ENCODE measurements at regions not wholly inside any gene's neighbourhood (a gene's known extent, or its start where the extent isn't known, plus 50 kb on each side); places are given as distances from the start of the nearest gene placed in this dataset.

GRCh38 chr20:34175879-34176278 lies 63.8 kb upstream of the EIF2S2 start:
- no peak overlapping the region for H3K27ac ChIP-seq (ENCODE audit: insufficient read depth, low read length)
- H4K20me1 ChIP-seq (ENCODE audit: control insufficient read depth, extremely low read depth, insufficient read depth, low read length): no peaks in the 10 kb centered on the region
- H3K4me3 ChIP-seq (replicated peaks in 1 of 4; ENCODE audit: control extremely low read depth in 1 of 4, insufficient read depth in 1 of 4, low read depth in 3 of 4, low read length in 4 of 4): no peak overlapping the region
- H3K79me2 ChIP-seq (ENCODE audit: control insufficient read depth, insufficient read depth, low read length): no peaks in the 10 kb centered on the region
- H3K4me2 ChIP-seq (ENCODE audit: extremely low read depth, insufficient read depth, low read length): no peak overlapping the region
- DNase-seq (ENCODE audit: low read depth in 2 of 2): no peak
- H3K9me3 ChIP-seq (ENCODE audit: control insufficient read depth, insufficient read depth, low read depth, low read length): no peaks in the 10 kb centered on the region
- H3K4me1 ChIP-seq (ENCODE audit: control insufficient read depth, extremely low read depth, insufficient read depth, low read length): no peaks in the 10 kb centered on the region
- no peak overlapping the region for H3K9ac ChIP-seq (ENCODE audit: insufficient read depth, low read length)
- H2AFZ ChIP-seq (ENCODE audit: low read length): no peak overlapping the region
- no peaks in the 10 kb centered on the region for H3K27me3 ChIP-seq (ENCODE audit: control insufficient read depth, insufficient read depth, low read length)
- H3K36me3 ChIP-seq (ENCODE audit: control insufficient read depth, insufficient read depth, low read length): no peaks in the 10 kb centered on the region
- TF ChIP-seq EZH2 (IDR thresholded peaks at IDR 0.05; ENCODE audit: low read length, missing control alignments) (no peak), CTCF (conservative IDR thresholded peaks at IDR 0.05 in 1 of 2, IDR thresholded peaks at IDR 0.05 in 1 of 2; ENCODE audit: low read depth in 1 of 2, low read length in 2 of 2) (no peak)

GRCh38 chr20:34177052-34177451 lies 64.2 kb upstream of the ASIP start:
- no peak overlapping the region for H3K4me2 ChIP-seq (ENCODE audit: extremely low read depth, insufficient read depth, low read length)
- no peaks in the 10 kb centered on the region for H3K9me3 ChIP-seq (ENCODE audit: control insufficient read depth, insufficient read depth, low read depth, low read length)
- no peak for DNase-seq (ENCODE audit: low read depth in 2 of 2)
- TF ChIP-seq EZH2 (IDR thresholded peaks at IDR 0.05; ENCODE audit: low read length, missing control alignments): no peak
- no peak for TF ChIP-seq CTCF (conservative IDR thresholded peaks at IDR 0.05 in 1 of 2, IDR thresholded peaks at IDR 0.05 in 1 of 2; ENCODE audit: low read depth in 1 of 2, low read length in 2 of 2)
- no peak overlapping the region for H3K27ac ChIP-seq (ENCODE audit: insufficient read depth, low read length)
- no peak overlapping the region for H3K9ac ChIP-seq (ENCODE audit: insufficient read depth, low read length)
- no peaks in the 10 kb centered on the region for H4K20me1 ChIP-seq (ENCODE audit: control insufficient read depth, extremely low read depth, insufficient read depth, low read length)
- no peaks in the 10 kb centered on the region for H3K4me1 ChIP-seq (ENCODE audit: control insufficient read depth, extremely low read depth, insufficient read depth, low read length)
- no peaks in the 10 kb centered on the region for H3K79me2 ChIP-seq (ENCODE audit: control insufficient read depth, insufficient read depth, low read length)
- H3K4me3 ChIP-seq (replicated peaks in 1 of 4; ENCODE audit: control extremely low read depth in 1 of 4, insufficient read depth in 1 of 4, low read depth in 3 of 4, low read length in 4 of 4): no peak overlapping the region
- no peak overlapping the region for H2AFZ ChIP-seq (ENCODE audit: low read length)
- H3K27me3 ChIP-seq (ENCODE audit: control insufficient read depth, insufficient read depth, low read length): no peaks in the 10 kb centered on the region
- H3K36me3 ChIP-seq (ENCODE audit: control insufficient read depth, insufficient read depth, low read length): no peaks in the 10 kb centered on the region

DNA sequence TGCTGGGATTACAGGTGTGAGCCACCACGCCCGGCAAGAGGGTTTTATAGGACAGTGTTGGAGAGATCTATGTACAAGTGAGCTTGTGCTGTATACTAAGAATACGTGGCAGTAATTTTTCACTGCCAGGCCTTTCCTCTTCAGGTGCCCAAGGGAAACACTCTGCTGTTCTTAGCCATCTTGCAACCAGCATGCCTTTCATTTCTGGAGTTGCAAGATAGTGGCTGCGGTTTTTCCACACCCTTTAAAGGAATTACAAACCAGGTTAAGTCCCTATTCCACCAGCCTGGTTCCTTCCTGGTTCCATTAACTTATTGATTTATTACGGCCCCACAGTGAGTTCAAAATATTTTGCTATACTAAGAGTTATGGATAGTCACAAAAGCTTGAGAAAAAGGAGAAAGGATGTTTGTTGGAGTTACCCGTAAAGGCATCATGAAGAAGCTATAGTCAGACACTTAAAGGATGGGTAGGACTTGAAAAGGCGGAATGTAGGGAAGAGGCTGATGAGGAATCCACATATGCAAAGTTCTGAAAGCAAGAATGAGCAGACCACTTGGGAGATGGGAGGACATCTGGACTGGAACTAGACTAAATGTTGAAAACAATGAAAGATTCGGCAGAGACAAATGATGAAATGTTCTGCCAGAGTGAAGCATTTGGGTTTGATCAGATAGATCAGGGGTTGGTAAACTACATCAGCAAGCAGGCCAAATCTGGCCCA lies 61.4 kb upstream of the ASIP start:
- H3K9ac ChIP-seq (ENCODE audit: insufficient read depth, low read length): no peak overlapping the region
- DNase-seq (ENCODE audit: low read depth in 2 of 2): peak in 1 of 2 donors; percentile 12
- no peaks in the 10 kb centered on the region for H4K20me1 ChIP-seq (ENCODE audit: control insufficient read depth, extremely low read depth, insufficient read depth, low read length)
- H3K27me3 ChIP-seq (ENCODE audit: control insufficient read depth, insufficient read depth, low read length): no peaks in the 10 kb centered on the region
- H3K4me1 ChIP-seq (ENCODE audit: control insufficient read depth, extremely low read depth, insufficient read depth, low read length): no peaks in the 10 kb centered on the region
- H3K27ac ChIP-seq (ENCODE audit: insufficient read depth, low read length): no peak overlapping the region
- TF ChIP-seq CTCF (conservative IDR thresholded peaks at IDR 0.05 in 1 of 2, IDR thresholded peaks at IDR 0.05 in 1 of 2; ENCODE audit: low read depth in 1 of 2, low read length in 2 of 2) (no peak), EZH2 (IDR thresholded peaks at IDR 0.05; ENCODE audit: low read length, missing control alignments) (no peak)
- no peak overlapping the region for H2AFZ ChIP-seq (ENCODE audit: low read length)
- H3K9me3 ChIP-seq (ENCODE audit: control insufficient read depth, insufficient read depth, low read depth, low read length): no peaks in the 10 kb centered on the region
- H3K36me3 ChIP-seq (ENCODE audit: control insufficient read depth, insufficient read depth, low read length): no peaks in the 10 kb centered on the region
- H3K4me2 ChIP-seq (ENCODE audit: extremely low read depth, insufficient read depth, low read length): no peak overlapping the region
- H3K79me2 ChIP-seq (ENCODE audit: control insufficient read depth, insufficient read depth, low read length): no peaks in the 10 kb centered on the region
- no peak overlapping the region for H3K4me3 ChIP-seq (replicated peaks in 1 of 4; ENCODE audit: control extremely low read depth in 1 of 4, insufficient read depth in 1 of 4, low read depth in 3 of 4, low read length in 4 of 4)

Data from fibroblast of lung (primary cell).